Caco-2 (cell line): ENCODE measurements at regions not wholly inside any gene's neighbourhood (a gene's known extent, or its start where the extent isn't known, plus 50 kb on each side); places are given as distances from the start of the nearest gene placed in this dataset.

Experiments
- BruUV-seq: library from RNA; stranded (reverse); fragments of 400-500 nt; replicated peaks from 2 replicates; lab custom pipeline; 2021; lab: Mats Ljungman, UMichigan
- CTCF ChIA-PET: fragments of 300-600 bp; sonication (Branson Sonifier 250); formaldehyde crosslinking; loops from one replicate; lab custom pipeline; 2022; ENCODE audit warnings: antibody characterized with exemption; lab: Charles Lee
- POLR2A ChIA-PET: fragments of 300-600 bp; sonication (Branson Sonifier 250); formaldehyde crosslinking; loops from one replicate; lab custom pipeline; 2022; ENCODE audit warnings: antibody characterized with exemption; lab: Charles Lee
- DNase-seq, 2 experiments: peaks; one replicate each; pipeline versions ENCODE4 v3.0.0 to v3.0.0-alpha.2; 2020 to 2022
- H3K27me3 ChIP-seq: replicated peaks from 2 replicates; pipeline ENCODE4 v1.6.0; 2011; ENCODE audit warnings: low read length; ENCODE audit not compliant: control insufficient read depth, insufficient read depth
- H3K36me3 ChIP-seq: 2 replicates; pipeline ENCODE4 v1.5.1; 2011; ENCODE audit warnings: low read length; ENCODE audit not compliant: control insufficient read depth, insufficient read depth
- H3K4me1 ChIP-seq: fragments of 250-450 bp; sonication (Bioruptor Pico); 2 replicates; pipeline ENCODE4 v1.5.1; 2020; ENCODE audit warnings: mild to moderate bottlenecking
- H3K4me3 ChIP-seq: 2 replicates; pipeline ENCODE4 v1.5.1; 2011; ENCODE audit warnings: low read depth, mild to moderate bottlenecking, control low read depth, low read length
- H3K9me3 ChIP-seq: fragments of 250-450 bp; sonication (Bioruptor Pico); 2 replicates; pipeline ENCODE4 v1.5.1; 2020; ENCODE audit warnings: mild to moderate bottlenecking, moderate library complexity
- H3K27ac Mint-ChIP-seq: one replicate; pipeline ENCODE4 v1.8.0; 2022; ENCODE audit warnings: mixed read lengths; ENCODE audit not compliant: unreplicated experiment
- H3K27me3 Mint-ChIP-seq: one replicate; pipeline ENCODE4 v1.8.0; 2022; ENCODE audit warnings: mixed read lengths; ENCODE audit not compliant: insufficient read depth, unreplicated experiment
- H3K36me3 Mint-ChIP-seq: one replicate; pipeline ENCODE4 v1.8.0; 2022; ENCODE audit warnings: mild to moderate bottlenecking, mixed read lengths; ENCODE audit not compliant: insufficient read depth, unreplicated experiment
- H3K4me1 Mint-ChIP-seq: one replicate; pipeline ENCODE4 v1.8.0; 2022; ENCODE audit warnings: low read depth, mixed read lengths; ENCODE audit not compliant: unreplicated experiment
- H3K4me3 Mint-ChIP-seq: one replicate; pipeline ENCODE4 v1.8.0; 2022; ENCODE audit warnings: mild to moderate bottlenecking, moderate library complexity, mixed read lengths; ENCODE audit not compliant: unreplicated experiment
- H3K9me3 Mint-ChIP-seq: one replicate; pipeline ENCODE4 v1.8.0; 2022; ENCODE audit warnings: mixed read lengths; ENCODE audit not compliant: unreplicated experiment
- CTCF ChIP-seq, 2 experiments: fragments of 200-600 bp in 1 of 2; IDR thresholded peaks; 1 replicate in 1 of 2; 2 replicates in 1 of 2; pipeline versions ENCODE4 v1.5.1 to v1.8.0; 2011 to 2022; ENCODE audit warnings: antibody characterized with exemption in 1 of 2, control low read depth in 1 of 2, inconsistent platforms in 1 of 2, low read depth in 1 of 2, low read length in 1 of 2, mild to moderate bottlenecking in 1 of 2, moderate library complexity in 1 of 2; ENCODE audit not compliant: insufficient read depth in 1 of 2, severe bottlenecking in 1 of 2, unreplicated experiment in 1 of 2
- intact Hi-C: fragments of 100-400 bp; cut with micrococcal nuclease; formaldehyde crosslinking; loops from one replicate; pipeline ENCODE4 v1.10.0; 2022; ENCODE audit not compliant: unreplicated experiment

DNA sequence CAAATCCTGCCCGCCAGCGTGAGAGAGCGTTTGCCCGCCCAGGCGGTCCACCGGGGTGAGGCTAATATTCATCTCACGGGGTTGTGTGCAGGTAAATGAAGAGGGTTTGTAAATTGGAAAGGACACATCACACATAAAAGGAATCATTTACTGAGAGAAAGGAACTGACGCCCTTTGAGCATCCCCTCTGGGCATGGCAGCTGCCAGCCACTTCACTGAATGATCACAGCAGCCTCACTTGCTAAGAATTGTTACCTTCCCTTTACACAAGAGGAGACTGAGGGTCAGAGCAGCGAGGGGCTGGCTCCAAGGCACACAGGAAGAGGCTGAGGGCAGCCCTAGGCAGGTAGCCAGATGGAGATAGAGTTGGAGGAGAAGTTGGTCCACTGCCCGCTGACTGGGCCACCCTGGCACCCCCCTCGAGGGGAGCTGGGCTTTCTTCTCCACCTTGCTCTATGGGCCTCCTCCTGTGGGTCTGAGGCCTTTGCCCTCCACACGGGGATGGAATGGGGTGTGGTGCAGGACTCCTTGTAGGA is 96.0 kb downstream of the FOXD2 start:
- no peak for TF ChIP-seq CTCF (IDR thresholded peaks at IDR 0.05; ENCODE audit: insufficient read depth in 1 of 2, low read depth in 1 of 2, low read length in 1 of 2, severe bottlenecking in 1 of 2, unreplicated experiment in 1 of 2)
- H3K27me3 ChIP-seq: no peaks in the 10 kb centered on the region
- Mint-ChIP-seq H3K4me3 (no peak overlapping the region), H3K27me3 (no peaks in the 10 kb centered on the region), H3K27ac (peak overlapping the region; percentile 87), H3K36me3 (no peaks in the 10 kb centered on the region), H3K4me1 (no peaks in the 10 kb centered on the region), H3K9me3 (peaks cover under 1% of the 10 kb centered on the region)
- ChIA-PET CTCF (no interaction called here), POLR2A (no interaction called here)
- DNase-seq: no peak
- H3K4me1 ChIP-seq: peaks cover 10% of the 10 kb centered on the region; the same call in 1 of the 2 replicates
- H3K36me3 ChIP-seq: no peaks in the 10 kb centered on the region
- no TSS peak for BruUV-seq
- intact Hi-C loops: no loop called here
- peaks cover 8% of the 10 kb centered on the region for H3K9me3 ChIP-seq
- H3K4me3 ChIP-seq: no peak overlapping the region

DNA sequence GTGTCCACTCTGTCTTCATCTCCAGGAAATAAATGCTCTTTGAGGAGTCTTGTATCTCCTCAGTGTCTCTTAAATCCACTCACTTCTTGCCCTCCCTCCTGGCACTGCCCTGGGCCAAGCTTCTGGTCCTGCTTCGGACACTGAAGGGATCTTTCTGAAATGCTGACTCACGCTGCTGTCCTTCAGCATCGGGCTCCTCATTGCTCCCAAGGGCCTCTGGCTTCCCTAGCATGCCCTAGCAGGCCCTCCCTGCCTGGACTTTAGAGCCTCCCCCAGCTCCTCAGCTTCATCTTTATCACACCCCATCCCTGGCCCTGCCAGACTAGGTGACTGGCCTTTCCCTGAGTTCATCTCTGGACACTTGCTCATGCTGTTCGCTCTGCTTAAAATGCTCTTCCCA is 96.6 kb downstream of the FOXD2 start:
- no peak for TF ChIP-seq CTCF (IDR thresholded peaks at IDR 0.05; ENCODE audit: insufficient read depth in 1 of 2, low read depth in 1 of 2, low read length in 1 of 2, severe bottlenecking in 1 of 2, unreplicated experiment in 1 of 2)
- Mint-ChIP-seq H3K9me3 (no peaks in the 10 kb centered on the region), H3K27me3 (no peaks in the 10 kb centered on the region), H3K27ac (peak overlapping the region; percentile 87), H3K4me1 (no peaks in the 10 kb centered on the region), H3K4me3 (no peak overlapping the region), H3K36me3 (no peaks in the 10 kb centered on the region)
- no TSS peak for BruUV-seq
- peaks cover 10% of the 10 kb centered on the region; the same call in 1 of the 2 replicates for H3K4me1 ChIP-seq
- peaks cover 3% of the 10 kb centered on the region for H3K9me3 ChIP-seq
- intact Hi-C loops: no loop called here
- DNase-seq: peak in 1 of 2 experiments; percentile 52
- H3K36me3 ChIP-seq: no peaks in the 10 kb centered on the region
- POLR2A ChIA-PET: no interaction called here
- H3K27me3 ChIP-seq: no peaks in the 10 kb centered on the region
- no peak overlapping the region for H3K4me3 ChIP-seq
- CTCF ChIA-PET: no interaction called here

DNA sequence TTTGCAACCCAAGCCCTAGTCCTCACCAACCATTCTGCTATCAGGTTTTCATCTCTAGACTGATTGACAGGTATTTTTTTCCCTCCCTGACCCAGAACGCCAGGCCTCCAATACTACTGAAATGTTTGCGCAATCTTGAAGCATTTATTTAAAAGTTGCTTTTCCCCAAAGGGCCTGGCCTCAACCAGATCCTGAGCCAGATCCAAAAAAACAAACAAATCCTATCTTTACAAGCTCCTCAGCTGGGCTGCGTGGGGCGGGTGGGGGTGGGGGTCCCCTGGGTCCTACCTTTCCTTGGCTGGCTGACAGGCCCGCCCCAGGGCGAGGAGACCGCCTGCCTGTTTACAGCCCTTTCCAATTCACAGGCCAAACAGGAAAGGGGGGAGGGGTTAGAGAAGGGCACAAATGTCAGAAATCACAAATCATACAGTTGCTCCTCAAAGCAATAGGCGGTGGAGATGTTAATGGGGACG is 98.8 kb downstream of the FOXD2 start:
- no peaks in the 10 kb centered on the region for H3K27me3 Mint-ChIP-seq
- H3K4me3 Mint-ChIP-seq: no peak overlapping the region
- no peaks in the 10 kb centered on the region for H3K9me3 Mint-ChIP-seq
- no TSS peak for BruUV-seq
- Histone ChIP-seq H3K4me3 (no peak overlapping the region), H3K36me3 (no peaks in the 10 kb centered on the region), H3K4me1 (peaks cover 10% of the 10 kb centered on the region; the same call in 1 of the 2 replicates), H3K9me3 (no peaks in the 10 kb centered on the region), H3K27me3 (no peaks in the 10 kb centered on the region)
- no peak for TF ChIP-seq CTCF (IDR thresholded peaks at IDR 0.05; ENCODE audit: insufficient read depth in 1 of 2, low read depth in 1 of 2, low read length in 1 of 2, severe bottlenecking in 1 of 2, unreplicated experiment in 1 of 2)
- no peaks in the 10 kb centered on the region for H3K36me3 Mint-ChIP-seq
- no peak overlapping the region for H3K27ac Mint-ChIP-seq
- ChIA-PET CTCF (no interaction called here), POLR2A (no interaction called here)
- DNase-seq: peak in 1 of 2 experiments; percentile 8
- H3K4me1 Mint-ChIP-seq: no peaks in the 10 kb centered on the region
- intact Hi-C loops: no loop called here
